ENCODE measurements at regions not wholly inside any gene's neighbourhood (a gene's known extent, or its start where the extent isn't known, plus 50 kb on each side); places are given as distances from the start of the nearest gene placed in this dataset.

GRCh38 chr13:106905380-106906162, 337.6 kb upstream of the ARGLU1 start:
- DNase-seq (ENCODE audit: low read depth, low spot score): no peak
- H3K4me3 ChIP-seq: no peak overlapping the region
- no peak overlapping the region for H3K27ac ChIP-seq
- TF ChIP-seq EZH2 (IDR thresholded peaks at IDR 0.05): no peak
- no peak for TF ChIP-seq POLR2AphosphoS5 (IDR thresholded peaks at IDR 0.05; ENCODE audit: borderline replicate concordance, low read depth, low read length)
- no peak for TF ChIP-seq FOXP2 (optimal IDR thresholded peaks at IDR 0.05; ENCODE audit: control extremely low read depth, extremely low read length, insufficient read depth)
- no peak overlapping the region for H3K9ac ChIP-seq (ENCODE audit: insufficient read length)
- no peaks in the 10 kb centered on the region for H3K36me3 ChIP-seq (ENCODE audit: insufficient read depth, low read length)
- H3K9me3 ChIP-seq (ENCODE audit: low read depth, low read length): no peaks in the 10 kb centered on the region

- H3K27ac ChIP-seq: no peak overlapping the region
- H3K9me3 ChIP-seq (ENCODE audit: low read depth, low read length): no peaks in the 10 kb centered on the region
- DNase-seq (ENCODE audit: low read depth, low spot score): no peak
- H3K4me3 ChIP-seq: no peak overlapping the region
- H3K9ac ChIP-seq (ENCODE audit: insufficient read length): no peak overlapping the region
- no peak for TF ChIP-seq POLR2AphosphoS5 (IDR thresholded peaks at IDR 0.05; ENCODE audit: borderline replicate concordance, low read depth, low read length)
- no peak for TF ChIP-seq FOXP2 (optimal IDR thresholded peaks at IDR 0.05; ENCODE audit: control extremely low read depth, extremely low read length, insufficient read depth)
- TF ChIP-seq EZH2 (IDR thresholded peaks at IDR 0.05): no peak
- H3K36me3 ChIP-seq (ENCODE audit: insufficient read depth, low read length): no peaks in the 10 kb centered on the region
Observed at GRCh38 chr13:106899442-106899841, 331.5 kb upstream of the ARGLU1 start.

- TF ChIP-seq FOXP2 (optimal IDR thresholded peaks at IDR 0.05; ENCODE audit: control extremely low read depth, extremely low read length, insufficient read depth) (no peak), EZH2 (IDR thresholded peaks at IDR 0.05) (no peak), POLR2AphosphoS5 (IDR thresholded peaks at IDR 0.05; ENCODE audit: borderline replicate concordance, low read depth, low read length) (no peak)
- Histone ChIP-seq H3K27ac (no peak overlapping the region), H3K9me3 (ENCODE audit: low read depth, low read length) (no peaks in the 10 kb centered on the region), H3K4me3 (no peak overlapping the region), H3K9ac (ENCODE audit: insufficient read length) (no peak overlapping the region), H3K36me3 (ENCODE audit: insufficient read depth, low read length) (no peaks in the 10 kb centered on the region)
- no peak for DNase-seq (ENCODE audit: low read depth, low spot score)
Observed at GRCh38 chr13:106898231-106898630, 330.3 kb upstream of the ARGLU1 start.

- DNase-seq (ENCODE audit: low read depth, low spot score): no peak
- no peak overlapping the region for H3K9ac ChIP-seq (ENCODE audit: insufficient read length)
Observed at GRCh38 chr13:106888148-106888547, 320.2 kb upstream of the ARGLU1 start.

GRCh38 chr13:106887686-106888085, 319.7 kb upstream of the ARGLU1 start:
- TF ChIP-seq FOXP2 (optimal IDR thresholded peaks at IDR 0.05; ENCODE audit: control extremely low read depth, extremely low read length, insufficient read depth) (no peak), POLR2AphosphoS5 (IDR thresholded peaks at IDR 0.05; ENCODE audit: borderline replicate concordance, low read depth, low read length) (no peak), EZH2 (IDR thresholded peaks at IDR 0.05) (no peak)
- DNase-seq (ENCODE audit: low read depth, low spot score): no peak
- Histone ChIP-seq H3K36me3 (ENCODE audit: insufficient read depth, low read length) (no peaks in the 10 kb centered on the region), H3K27ac (no peak overlapping the region), H3K9me3 (ENCODE audit: low read depth, low read length) (no peaks in the 10 kb centered on the region), H3K9ac (ENCODE audit: insufficient read length) (no peak overlapping the region), H3K4me3 (no peak overlapping the region)

More at GRCh38 chr13:106888148-106888547, 320.2 kb upstream of the ARGLU1 start:
- Histone ChIP-seq H3K36me3 (ENCODE audit: insufficient read depth, low read length) (no peaks in the 10 kb centered on the region), H3K4me3 (no peak overlapping the region), H3K9me3 (ENCODE audit: low read depth, low read length) (no peaks in the 10 kb centered on the region), H3K27ac (no peak overlapping the region)
- TF ChIP-seq EZH2 (IDR thresholded peaks at IDR 0.05): no peak
- TF ChIP-seq POLR2AphosphoS5 (IDR thresholded peaks at IDR 0.05; ENCODE audit: borderline replicate concordance, low read depth, low read length): no peak
- no peak for TF ChIP-seq FOXP2 (optimal IDR thresholded peaks at IDR 0.05; ENCODE audit: control extremely low read depth, extremely low read length, insufficient read depth)

- TF ChIP-seq POLR2AphosphoS5 (IDR thresholded peaks at IDR 0.05; ENCODE audit: borderline replicate concordance, low read depth, low read length): no peak
- no peak for TF ChIP-seq FOXP2 (optimal IDR thresholded peaks at IDR 0.05; ENCODE audit: control extremely low read depth, extremely low read length, insufficient read depth)
- TF ChIP-seq EZH2 (IDR thresholded peaks at IDR 0.05): no peak
- Histone ChIP-seq H3K9ac (ENCODE audit: insufficient read length) (no peak overlapping the region), H3K27ac (no peak overlapping the region), H3K4me3 (no peak overlapping the region), H3K9me3 (ENCODE audit: low read depth, low read length) (no peaks in the 10 kb centered on the region), H3K36me3 (ENCODE audit: insufficient read depth, low read length) (no peaks in the 10 kb centered on the region)
- DNase-seq (ENCODE audit: low read depth, low spot score): no peak
Observed at GRCh38 chr13:106883976-106884375, 316.0 kb upstream of the ARGLU1 start.

GRCh38 chr13:106882246-106882645, 314.3 kb upstream of the ARGLU1 start:
- Histone ChIP-seq H3K9ac (ENCODE audit: insufficient read length) (no peak overlapping the region), H3K9me3 (ENCODE audit: low read depth, low read length) (no peaks in the 10 kb centered on the region), H3K4me3 (no peak overlapping the region), H3K36me3 (ENCODE audit: insufficient read depth, low read length) (no peaks in the 10 kb centered on the region), H3K27ac (no peak overlapping the region)
- TF ChIP-seq EZH2 (IDR thresholded peaks at IDR 0.05) (no peak), FOXP2 (optimal IDR thresholded peaks at IDR 0.05; ENCODE audit: control extremely low read depth, extremely low read length, insufficient read depth) (no peak), POLR2AphosphoS5 (IDR thresholded peaks at IDR 0.05; ENCODE audit: borderline replicate concordance, low read depth, low read length) (no peak)
- DNase-seq (ENCODE audit: low read depth, low spot score): no peak

GRCh38 chr13:106879806-106880205, 311.9 kb upstream of the ARGLU1 start:
- Histone ChIP-seq H3K27ac (no peak overlapping the region), H3K9ac (ENCODE audit: insufficient read length) (no peak overlapping the region), H3K4me3 (no peak overlapping the region), H3K9me3 (ENCODE audit: low read depth, low read length) (no peaks in the 10 kb centered on the region), H3K36me3 (ENCODE audit: insufficient read depth, low read length) (no peaks in the 10 kb centered on the region)
- DNase-seq (ENCODE audit: low read depth, low spot score): no peak
- TF ChIP-seq POLR2AphosphoS5 (IDR thresholded peaks at IDR 0.05; ENCODE audit: borderline replicate concordance, low read depth, low read length): no peak
- TF ChIP-seq EZH2 (IDR thresholded peaks at IDR 0.05): no peak
- TF ChIP-seq FOXP2 (optimal IDR thresholded peaks at IDR 0.05; ENCODE audit: control extremely low read depth, extremely low read length, insufficient read depth): no peak

Data from SK-N-MC (cell line).